ENCODE measurements at regions not wholly inside any gene's neighbourhood (a gene's known extent, or its start where the extent isn't known, plus 50 kb on each side); places are given as distances from the start of the nearest gene placed in this dataset.

- TF ChIP-seq EZH2 (IDR thresholded peaks at IDR 0.05; ENCODE audit: low read depth, unreplicated experiment), result no peak
- TF ChIP-seq, protein P1, sequence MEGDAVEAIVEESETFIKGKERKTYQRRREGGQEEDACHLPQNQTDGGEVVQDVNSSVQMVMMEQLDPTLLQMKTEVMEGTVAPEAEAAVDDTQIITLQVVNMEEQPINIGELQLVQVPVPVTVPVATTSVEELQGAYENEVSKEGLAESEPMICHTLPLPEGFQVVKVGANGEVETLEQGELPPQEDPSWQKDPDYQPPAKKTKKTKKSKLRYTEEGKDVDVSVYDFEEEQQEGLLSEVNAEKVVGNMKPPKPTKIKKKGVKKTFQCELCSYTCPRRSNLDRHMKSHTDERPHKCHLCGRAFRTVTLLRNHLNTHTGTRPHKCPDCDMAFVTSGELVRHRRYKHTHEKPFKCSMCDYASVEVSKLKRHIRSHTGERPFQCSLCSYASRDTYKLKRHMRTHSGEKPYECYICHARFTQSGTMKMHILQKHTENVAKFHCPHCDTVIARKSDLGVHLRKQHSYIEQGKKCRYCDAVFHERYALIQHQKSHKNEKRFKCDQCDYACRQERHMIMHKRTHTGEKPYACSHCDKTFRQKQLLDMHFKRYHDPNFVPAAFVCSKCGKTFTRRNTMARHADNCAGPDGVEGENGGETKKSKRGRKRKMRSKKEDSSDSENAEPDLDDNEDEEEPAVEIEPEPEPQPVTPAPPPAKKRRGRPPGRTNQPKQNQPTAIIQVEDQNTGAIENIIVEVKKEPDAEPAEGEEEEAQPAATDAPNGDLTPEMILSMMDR (conservative IDR thresholded peaks at IDR 0.05; ENCODE audit: low read depth in 2 of 2), result no peak
- no peak for TF ChIP-seq POLR2AphosphoS5 (IDR thresholded peaks at IDR 0.05; ENCODE audit: low read depth)
- TF ChIP-seq CREB1 (CRISPR knock-in tag; IDR thresholded peaks at IDR 0.05; ENCODE audit: low read depth), result no peak
- TF ChIP-seq EZH2phosphoT487 (IDR thresholded peaks at IDR 0.05; ENCODE audit: unreplicated experiment), result no peak
- TF ChIP-seq ZNF114 (CRISPR knock-in tag; IDR thresholded peaks at IDR 0.05), result no peak
- no peak for TF ChIP-seq JUNB (IDR thresholded peaks at IDR 0.05; ENCODE audit: unreplicated experiment)
Measured at GRCh38 chr14:83991666-83992065, 1538.3 kb upstream of the FLRT2 start.

Data from GM23338 (cell line).